GM20431 (cell line): ENCODE measurements at regions not wholly inside any gene's neighbourhood (a gene's known extent, or its start where the extent isn't known, plus 50 kb on each side); places are given as distances from the start of the nearest gene placed in this dataset.

Experiments used
- in situ Hi-C: fragments of 300-500 bp; cut with MseI, MboI; formaldehyde crosslinking; loops from one replicate; pipeline ENCODE4 v1.15.0; 2020; ENCODE audit warnings: low sequenced_read_pairs; ENCODE audit not compliant: unreplicated experiment

- in situ Hi-C loops: no loop called here
Observed at GRCh38 chr5:40089269-40089668, 590.4 kb upstream of the PTGER4 start.

- in situ Hi-C loops: no loop called here
Observed at GRCh38 chr5:40084614-40085013, 595.1 kb upstream of the PTGER4 start.

DNA sequence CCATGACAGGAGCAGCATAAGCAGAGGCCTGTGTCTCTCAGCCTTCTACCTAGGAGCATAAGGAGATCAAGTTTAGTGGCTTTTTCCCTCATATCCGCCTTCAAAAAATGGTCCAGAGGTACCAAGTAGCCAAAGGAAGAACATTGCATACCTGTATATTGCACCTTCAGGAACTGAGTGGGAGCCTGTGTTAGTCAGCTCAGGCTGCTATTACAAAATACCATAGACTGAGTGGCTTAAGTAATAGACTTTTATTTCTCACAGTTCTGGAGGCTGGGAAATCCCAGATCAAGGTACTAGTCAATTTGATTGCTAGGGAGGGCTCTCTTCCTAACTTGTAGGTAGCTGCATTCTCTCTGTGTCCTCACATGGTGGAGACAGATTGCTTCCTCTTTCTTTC, 597.4 kb upstream of the PTGER4 start:
- in situ Hi-C loops: no loop called here

DNA sequence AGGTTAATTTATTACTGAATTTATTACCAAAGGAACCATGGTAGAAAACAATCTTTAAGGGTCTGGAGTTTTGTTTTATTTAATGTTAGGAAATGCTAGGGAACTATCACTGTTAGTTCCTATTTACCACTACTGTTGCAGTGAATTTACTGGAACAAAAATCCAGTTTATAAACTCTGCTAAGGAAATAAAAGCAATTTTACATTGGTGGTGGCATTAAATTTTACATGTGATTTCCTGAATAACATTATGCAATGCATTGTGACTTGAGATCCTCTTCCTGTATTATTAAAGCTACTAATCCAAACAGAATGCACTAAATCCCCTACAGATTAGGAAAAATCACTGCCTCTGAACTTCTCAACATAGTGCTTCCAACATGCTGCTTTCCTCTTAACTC, 599.5 kb upstream of the PTGER4 start:
- in situ Hi-C loops: no loop called here

DNA sequence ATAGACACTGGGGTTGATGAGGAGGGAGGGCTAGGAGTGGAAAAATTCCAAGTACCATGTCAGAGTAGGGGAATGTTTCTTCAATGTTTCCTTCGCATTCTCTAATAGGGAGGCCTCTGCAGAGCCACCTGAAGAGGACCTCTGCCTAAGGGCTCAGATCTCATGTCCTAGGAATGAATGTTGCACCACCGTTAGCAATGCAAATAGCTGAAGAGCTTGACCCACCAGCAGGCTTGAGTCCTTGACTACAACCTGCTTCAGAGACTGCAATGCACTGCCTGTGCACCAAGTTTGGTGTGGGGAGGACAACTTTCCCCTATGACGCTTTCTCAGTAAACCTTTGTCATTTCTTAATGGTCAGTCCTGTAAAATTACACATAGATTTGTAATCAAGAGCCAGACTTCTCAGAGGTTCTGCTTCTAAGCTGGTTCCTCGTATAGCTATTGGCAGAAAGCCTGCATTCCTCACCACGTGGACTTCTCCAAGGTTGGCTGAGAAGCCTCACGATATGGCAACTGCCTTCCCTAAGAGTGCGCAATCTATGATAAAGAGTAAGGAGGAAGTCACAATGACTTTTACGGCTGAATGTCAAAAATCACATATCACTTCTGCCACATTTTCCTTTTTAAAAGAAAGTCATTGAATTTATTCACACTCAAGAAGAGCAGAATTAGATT, 600.7 kb upstream of the PTGER4 start:
- in situ Hi-C loops: no loop called here

DNA sequence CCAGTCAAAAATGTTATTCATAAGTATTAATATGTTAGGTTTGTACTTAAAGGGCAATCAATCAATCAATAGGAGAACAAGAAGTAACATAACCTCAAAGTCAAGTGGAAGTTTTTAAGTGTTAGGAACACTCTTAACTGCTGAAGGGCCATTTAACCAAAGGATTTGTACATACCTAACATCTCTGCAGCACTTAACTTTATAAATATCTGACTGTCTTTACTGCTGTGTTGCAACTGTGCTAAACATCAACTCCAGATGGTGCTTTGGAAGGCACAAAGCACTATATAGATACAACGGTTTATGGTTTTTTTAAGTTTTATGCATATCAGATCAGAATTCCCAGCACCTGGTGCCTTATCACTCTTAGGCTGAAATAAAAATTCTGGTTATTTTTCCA, 604.9 kb upstream of the PTGER4 start:
- in situ Hi-C loops: no loop called here

DNA sequence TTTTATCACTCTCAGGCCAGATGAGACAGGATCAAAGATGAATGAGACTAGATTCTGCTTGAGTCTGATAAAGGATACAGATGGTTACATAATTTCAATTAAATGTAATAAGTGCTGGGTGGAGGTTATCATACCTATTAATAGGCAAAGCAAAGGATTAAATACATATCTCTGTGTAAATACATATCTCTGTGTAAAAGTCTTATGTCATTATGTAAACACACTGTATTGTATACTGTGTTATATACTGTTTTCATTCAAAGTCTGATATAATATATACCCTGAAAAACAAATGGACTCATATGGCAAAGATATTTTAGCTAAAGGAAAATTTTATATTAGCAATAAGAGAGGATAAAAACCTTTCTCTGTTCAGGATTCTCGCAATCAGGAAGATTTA, 605.8 kb upstream of the PTGER4 start:
- in situ Hi-C loops: no loop called here

DNA sequence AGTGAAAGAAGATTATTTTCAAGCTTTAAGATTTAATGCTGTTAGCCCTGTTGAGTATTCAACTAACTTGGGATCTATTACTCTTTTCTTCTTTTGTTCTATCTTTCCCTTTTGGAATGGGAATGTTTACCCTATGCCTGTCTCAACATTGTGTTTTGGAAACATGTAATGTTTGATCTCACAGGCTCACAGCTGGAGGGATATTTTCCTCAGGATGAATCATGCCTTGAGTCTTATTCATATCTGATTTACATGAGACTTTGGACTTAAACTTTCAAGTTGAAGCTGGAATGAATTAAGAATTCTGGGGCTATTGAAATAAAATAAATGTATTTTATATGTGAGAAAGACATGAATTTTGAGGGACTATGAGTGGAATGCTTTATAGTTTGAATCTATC, 607.8 kb upstream of the PTGER4 start:
- in situ Hi-C loops: no loop called here

DNA sequence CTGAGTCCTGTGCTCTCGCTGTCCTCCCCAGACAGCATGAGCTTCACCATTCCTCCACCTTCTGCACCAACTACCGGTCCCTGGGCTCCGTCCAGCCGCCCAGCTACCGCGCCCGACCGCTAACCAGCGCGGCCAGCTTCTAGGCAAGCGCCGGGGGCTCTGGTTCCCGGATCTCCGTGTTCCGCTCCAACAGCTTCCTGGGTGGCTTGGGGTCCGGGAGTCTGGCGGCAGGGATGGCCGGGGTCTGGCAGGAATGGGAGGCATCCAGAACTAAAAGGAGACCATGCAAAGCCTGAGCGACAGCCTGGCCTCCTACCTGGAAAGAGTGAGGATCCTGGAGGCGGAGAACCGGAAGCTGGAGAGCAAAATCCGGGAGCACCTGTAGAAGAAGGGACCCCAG, 613.1 kb upstream of the PTGER4 start:
- in situ Hi-C loops: no loop called here

GRCh38 chr5:40052808-40053207, 626.9 kb upstream of the PTGER4 start:
- in situ Hi-C loops: no loop called here

DNA sequence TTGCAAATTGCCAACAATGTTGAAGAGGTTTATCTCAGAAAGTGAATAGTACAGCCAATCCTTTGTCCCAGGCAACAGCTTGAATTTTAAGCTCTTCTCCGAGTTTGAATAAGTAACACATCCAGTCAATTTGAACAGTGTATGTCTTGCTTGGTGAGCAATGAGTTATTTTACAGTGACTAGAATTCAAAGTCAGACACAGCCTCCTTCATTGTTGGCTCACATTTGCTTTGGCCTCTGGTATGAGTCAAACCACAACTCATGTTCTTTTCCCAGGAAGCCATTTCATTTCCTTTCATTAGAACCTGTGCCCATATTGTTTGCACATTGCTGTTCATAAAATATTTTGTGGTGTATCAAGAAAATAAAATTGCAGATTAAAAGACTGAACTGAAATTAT, 622.0 kb upstream of the DAB2 start:
- in situ Hi-C loops: no loop called here

DNA sequence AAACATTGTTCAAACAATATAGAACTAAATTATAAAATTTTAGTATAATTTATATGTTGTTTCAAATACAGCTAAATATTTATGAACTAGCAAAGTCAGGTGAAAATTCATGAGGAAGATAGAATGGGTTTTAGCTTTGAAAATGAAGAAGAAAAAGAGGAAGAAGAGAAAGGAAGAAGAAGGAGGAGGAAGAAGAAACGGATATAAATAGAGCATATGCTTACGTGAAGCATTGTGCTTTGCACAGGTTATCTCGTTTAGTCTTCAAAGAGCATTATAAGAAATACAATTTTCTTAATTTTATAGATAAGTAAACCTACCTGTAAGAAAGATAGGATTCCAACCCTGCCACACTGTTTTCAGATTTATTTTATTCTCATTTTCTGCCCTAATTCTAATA, 620.6 kb upstream of the DAB2 start:
- in situ Hi-C loops: no loop called here

DNA sequence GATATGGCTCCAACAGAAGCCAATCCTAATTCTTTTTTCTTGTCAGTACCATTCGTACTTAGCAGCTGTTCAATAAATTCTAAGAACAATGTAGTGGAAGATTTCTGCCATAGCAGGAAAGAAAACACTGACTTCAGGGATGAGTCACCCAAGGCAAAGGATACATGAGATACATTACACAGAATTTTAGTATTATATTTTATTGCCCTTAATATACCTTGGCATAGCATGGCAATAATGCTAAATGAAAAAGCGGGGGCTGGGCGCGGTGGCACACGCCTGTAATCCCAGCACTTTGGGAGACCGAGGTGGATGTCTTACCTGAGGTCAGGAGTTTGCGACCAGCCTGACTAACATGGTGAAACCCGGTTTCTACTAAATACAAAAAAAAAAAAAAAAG, 619.1 kb upstream of the DAB2 start:
- in situ Hi-C loops: no loop called here

DNA sequence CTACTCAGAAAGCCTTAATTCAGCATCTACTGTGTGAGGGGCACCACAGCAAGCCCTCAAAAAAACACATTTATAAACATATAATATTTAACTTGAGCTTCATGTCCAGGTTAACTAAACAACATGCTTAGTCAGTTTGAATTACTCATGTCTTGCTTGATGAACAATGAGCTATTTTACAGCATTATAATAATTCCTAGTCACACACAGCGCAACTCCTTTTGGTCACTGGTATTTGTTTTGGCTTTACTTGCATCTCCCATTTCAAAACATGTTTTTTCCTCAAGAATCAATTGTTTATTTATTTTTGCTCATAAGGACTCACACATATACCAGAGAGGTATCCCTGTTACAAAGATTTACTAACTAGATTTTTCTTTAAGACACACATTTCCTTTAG, 616.7 kb upstream of the DAB2 start:
- in situ Hi-C loops: no loop called here

DNA sequence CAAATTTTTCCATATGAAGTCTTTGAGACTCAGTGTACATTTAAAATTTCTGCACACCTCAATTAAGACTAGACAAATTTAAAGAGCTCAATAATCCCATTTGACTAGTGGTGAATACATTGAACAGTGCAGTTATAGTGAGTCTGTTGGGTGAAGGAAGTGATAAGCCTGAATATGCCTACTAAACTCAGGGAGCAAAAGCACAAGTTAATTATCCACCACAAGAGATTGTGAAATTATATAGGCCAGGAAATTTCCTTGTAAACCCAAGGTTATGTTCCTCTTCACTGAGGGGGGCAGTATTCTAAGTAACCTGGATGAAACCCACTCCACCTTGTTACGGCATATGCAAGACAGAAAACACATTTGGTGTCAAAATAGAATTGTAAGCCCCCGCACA, 612.9 kb upstream of the DAB2 start:
- in situ Hi-C loops: no loop called here

DNA sequence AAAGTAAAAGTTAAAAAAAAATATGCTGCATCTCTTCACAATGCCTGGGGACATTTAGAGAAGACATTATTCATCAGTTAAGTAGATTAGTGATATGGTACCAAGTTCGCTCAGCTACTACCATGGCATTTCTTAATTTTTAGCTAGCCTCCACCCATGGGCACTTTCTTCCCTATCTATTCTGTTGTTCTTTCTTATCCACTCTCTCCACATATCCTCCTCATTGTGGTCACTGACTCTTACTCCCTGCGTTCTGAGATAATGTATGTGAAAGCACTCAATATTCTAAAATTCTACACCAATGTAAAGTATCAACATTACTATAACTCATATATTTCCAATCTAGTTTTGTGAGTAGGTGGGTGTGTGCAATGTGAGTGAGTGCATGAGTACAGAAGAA, 609.7 kb upstream of the DAB2 start:
- in situ Hi-C loops: no loop called here

GRCh38 chr5:40033411-40033810, 608.6 kb upstream of the DAB2 start:
- in situ Hi-C loops: no loop called here

DNA sequence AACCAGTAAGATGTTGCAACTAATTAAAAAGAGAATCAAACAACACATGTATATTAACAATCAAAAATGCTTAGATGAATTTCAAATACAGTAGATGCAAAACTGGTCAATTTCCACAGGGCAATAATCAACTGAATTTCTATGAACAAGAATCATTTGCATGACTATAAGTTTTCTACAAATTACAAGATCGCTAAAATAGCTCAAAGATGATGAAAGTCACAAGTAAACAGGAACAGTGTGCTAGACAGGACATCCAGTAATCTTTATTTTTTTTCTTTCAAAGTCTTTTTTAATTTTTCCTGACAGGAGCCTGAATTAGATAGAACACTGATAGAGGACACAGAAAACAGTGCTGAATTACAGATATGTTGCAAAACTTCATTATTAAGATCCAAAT, 608.2 kb upstream of the DAB2 start:
- in situ Hi-C loops: no loop called here

DNA sequence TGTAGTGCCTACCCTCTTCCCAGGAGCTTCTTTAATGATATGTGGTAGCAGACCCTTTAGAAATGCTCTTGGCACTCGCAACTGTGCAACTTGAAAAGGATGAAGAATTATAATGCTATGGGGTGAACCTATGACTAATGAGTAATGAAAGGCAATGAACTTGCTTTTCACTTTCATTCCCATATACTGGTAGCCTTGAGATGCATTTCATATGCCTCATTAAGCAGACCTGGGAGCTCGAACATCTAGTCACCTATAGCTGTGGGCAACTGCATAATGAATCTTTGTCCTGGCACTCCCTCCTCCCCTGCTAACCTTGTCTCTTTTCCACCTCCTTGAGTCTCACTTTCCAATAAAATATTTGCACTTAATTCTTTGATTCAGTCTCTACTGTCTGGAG, 605.9 kb upstream of the DAB2 start:
- in situ Hi-C loops: no loop called here

- in situ Hi-C loops: no loop called here
Observed at GRCh38 chr5:40029711-40030495, 605.1 kb upstream of the DAB2 start.

GRCh38 chr5:40027400-40027799, 602.6 kb upstream of the DAB2 start:
- in situ Hi-C loops: no loop called here

GRCh38 chr5:40025586-40025985, 600.8 kb upstream of the DAB2 start:
- in situ Hi-C loops: no loop called here
